ENCODE measurements at regions not wholly inside any gene's neighbourhood (a gene's known extent, or its start where the extent isn't known, plus 50 kb on each side); places are given as distances from the start of the nearest gene placed in this dataset.

DNA sequence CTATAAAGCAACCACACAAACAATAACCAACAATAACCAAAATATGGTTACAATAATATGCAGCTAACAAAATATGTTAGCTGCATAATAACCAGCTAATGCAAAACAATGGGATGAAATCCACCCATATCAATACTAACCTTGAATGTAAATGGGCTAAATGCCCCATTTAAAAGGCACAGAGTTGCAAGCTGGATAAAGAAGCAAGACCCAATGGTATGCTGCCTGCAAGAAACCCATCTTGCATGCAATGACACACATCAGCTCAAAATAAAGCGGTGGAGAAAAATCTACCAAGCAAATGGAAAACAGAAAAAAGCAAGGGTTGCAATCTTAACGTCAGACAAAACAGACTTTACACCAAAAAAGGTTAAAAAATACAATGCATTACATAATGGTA lies 316.5 kb upstream of the NR5A2 start:
- Histone ChIP-seq H3K27me3 (replicated peaks; ENCODE audit: control insufficient read depth, insufficient read depth, low read length) (no peaks in the 10 kb centered on the region), H3K4me1 (no peaks in the 10 kb centered on the region), H3K9me3 (peaks cover 10% of the 10 kb centered on the region; the same call in 1 of the 2 replicates), H3K4me3 (ENCODE audit: low read depth, low read length) (no peak overlapping the region), H3K36me3 (ENCODE audit: control insufficient read depth, insufficient read depth, low read length) (no peaks in the 10 kb centered on the region)
- no peak for DNase-seq
- Mint-ChIP-seq H3K4me3 (ENCODE audit: unreplicated experiment) (no peak overlapping the region), H3K27me3 (ENCODE audit: insufficient read depth, unreplicated experiment) (no peaks in the 10 kb centered on the region), H3K9me3 (ENCODE audit: unreplicated experiment) (peaks cover 11% of the 10 kb centered on the region), H3K36me3 (ENCODE audit: insufficient read depth, unreplicated experiment) (no peaks in the 10 kb centered on the region), H3K27ac (ENCODE audit: unreplicated experiment) (no peak overlapping the region), H3K4me1 (ENCODE audit: low read depth, unreplicated experiment) (no peaks in the 10 kb centered on the region)
- ChIA-PET POLR2A (no interaction called here), CTCF (no interaction called here)
- intact Hi-C loops (cut with micrococcal nuclease; ENCODE audit: unreplicated experiment): no loop called here
- BruUV-seq (replicated peaks): no TSS peak
- TF ChIP-seq, protein P1, sequence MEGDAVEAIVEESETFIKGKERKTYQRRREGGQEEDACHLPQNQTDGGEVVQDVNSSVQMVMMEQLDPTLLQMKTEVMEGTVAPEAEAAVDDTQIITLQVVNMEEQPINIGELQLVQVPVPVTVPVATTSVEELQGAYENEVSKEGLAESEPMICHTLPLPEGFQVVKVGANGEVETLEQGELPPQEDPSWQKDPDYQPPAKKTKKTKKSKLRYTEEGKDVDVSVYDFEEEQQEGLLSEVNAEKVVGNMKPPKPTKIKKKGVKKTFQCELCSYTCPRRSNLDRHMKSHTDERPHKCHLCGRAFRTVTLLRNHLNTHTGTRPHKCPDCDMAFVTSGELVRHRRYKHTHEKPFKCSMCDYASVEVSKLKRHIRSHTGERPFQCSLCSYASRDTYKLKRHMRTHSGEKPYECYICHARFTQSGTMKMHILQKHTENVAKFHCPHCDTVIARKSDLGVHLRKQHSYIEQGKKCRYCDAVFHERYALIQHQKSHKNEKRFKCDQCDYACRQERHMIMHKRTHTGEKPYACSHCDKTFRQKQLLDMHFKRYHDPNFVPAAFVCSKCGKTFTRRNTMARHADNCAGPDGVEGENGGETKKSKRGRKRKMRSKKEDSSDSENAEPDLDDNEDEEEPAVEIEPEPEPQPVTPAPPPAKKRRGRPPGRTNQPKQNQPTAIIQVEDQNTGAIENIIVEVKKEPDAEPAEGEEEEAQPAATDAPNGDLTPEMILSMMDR (IDR thresholded peaks at IDR 0.05; ENCODE audit: insufficient read depth in 1 of 2, low read depth in 1 of 2, low read length in 1 of 2, severe bottlenecking in 1 of 2, unreplicated experiment in 1 of 2): no peak

DNA sequence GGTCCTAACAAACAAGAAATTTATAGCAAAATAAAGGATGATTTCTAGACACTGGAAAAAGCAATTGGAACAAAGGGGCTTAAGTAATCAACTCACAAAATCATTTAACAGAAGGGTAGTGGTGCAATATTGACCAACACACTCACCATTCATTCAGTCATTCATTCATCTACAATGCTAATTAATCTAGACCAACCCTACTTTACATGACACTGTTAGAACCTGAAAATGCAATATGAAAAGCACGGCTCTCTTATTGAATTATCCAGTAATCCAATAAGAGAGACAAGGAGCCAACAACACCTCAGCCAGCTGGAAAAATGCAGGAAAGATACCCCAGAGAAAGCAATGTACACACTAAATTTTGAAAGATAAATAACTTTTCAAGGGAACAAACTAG lies 310.8 kb upstream of the NR5A2 start:
- CTCF ChIA-PET: no interaction called here
- Mint-ChIP-seq H3K4me3 (ENCODE audit: unreplicated experiment) (no peak overlapping the region), H3K27ac (ENCODE audit: unreplicated experiment) (no peak overlapping the region), H3K4me1 (ENCODE audit: low read depth, unreplicated experiment) (no peaks in the 10 kb centered on the region), H3K36me3 (ENCODE audit: insufficient read depth, unreplicated experiment) (no peaks in the 10 kb centered on the region), H3K9me3 (ENCODE audit: unreplicated experiment) (peaks cover 3% of the 10 kb centered on the region), H3K27me3 (ENCODE audit: insufficient read depth, unreplicated experiment) (peaks cover 5% of the 10 kb centered on the region)
- POLR2A ChIA-PET: no interaction called here
- H3K4me1 ChIP-seq: no peaks in the 10 kb centered on the region
- H3K9me3 ChIP-seq: peaks cover under 1% of the 10 kb centered on the region; the same call in 1 of the 2 replicates
- intact Hi-C loops (cut with micrococcal nuclease; ENCODE audit: unreplicated experiment): no loop called here
- H3K27me3 ChIP-seq (replicated peaks; ENCODE audit: control insufficient read depth, insufficient read depth, low read length): no peaks in the 10 kb centered on the region
- H3K36me3 ChIP-seq (ENCODE audit: control insufficient read depth, insufficient read depth, low read length): no peaks in the 10 kb centered on the region
- DNase-seq: no peak
- H3K4me3 ChIP-seq (ENCODE audit: low read depth, low read length): no peak overlapping the region
- TF ChIP-seq, protein P1 (IDR thresholded peaks at IDR 0.05; ENCODE audit: insufficient read depth in 1 of 2, low read depth in 1 of 2, low read length in 1 of 2, severe bottlenecking in 1 of 2, unreplicated experiment in 1 of 2): no peak
- BruUV-seq (replicated peaks): no TSS peak

DNA sequence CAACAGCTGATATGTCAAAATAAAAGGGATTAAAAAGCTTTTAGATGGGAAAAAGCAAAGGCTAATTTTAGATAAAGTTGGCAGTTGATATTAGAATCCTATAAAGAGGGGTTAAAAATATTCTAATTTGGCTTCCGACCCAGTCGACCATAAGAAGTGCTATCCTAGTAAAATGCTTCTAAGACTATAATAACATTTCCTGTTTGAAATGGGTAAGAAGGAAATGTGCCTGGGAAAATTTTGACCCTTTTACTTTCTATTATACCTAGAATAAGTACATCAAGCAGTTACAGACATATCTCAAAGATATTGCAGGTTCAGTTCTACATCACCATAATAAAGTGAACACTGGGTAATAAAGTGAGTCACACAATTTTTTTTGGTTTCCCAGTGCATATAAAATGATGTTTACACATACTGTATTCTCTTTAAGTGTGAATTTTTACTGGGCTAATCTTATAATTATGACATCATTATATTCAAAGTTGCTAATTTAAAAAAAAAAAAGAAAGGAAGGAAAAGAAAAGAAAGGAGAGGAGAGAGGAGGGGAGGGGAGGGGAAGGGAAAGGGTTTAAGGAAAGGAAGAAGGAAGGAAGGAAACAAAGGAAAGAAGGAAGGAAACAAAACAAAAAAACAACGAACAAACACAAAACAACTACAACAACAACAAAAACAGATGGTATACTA lies 308.2 kb upstream of the NR5A2 start:
- Mint-ChIP-seq H3K36me3 (ENCODE audit: insufficient read depth, unreplicated experiment) (no peaks in the 10 kb centered on the region), H3K4me3 (ENCODE audit: unreplicated experiment) (no peak overlapping the region), H3K9me3 (ENCODE audit: unreplicated experiment) (no peaks in the 10 kb centered on the region), H3K27me3 (ENCODE audit: insufficient read depth, unreplicated experiment) (peaks cover 5% of the 10 kb centered on the region), H3K4me1 (ENCODE audit: low read depth, unreplicated experiment) (no peaks in the 10 kb centered on the region), H3K27ac (ENCODE audit: unreplicated experiment) (no peak overlapping the region)
- no TSS peak for BruUV-seq (replicated peaks)
- intact Hi-C loops (cut with micrococcal nuclease; ENCODE audit: unreplicated experiment): no loop called here
- POLR2A ChIA-PET: no interaction called here
- CTCF ChIA-PET: no interaction called here
- TF ChIP-seq, protein P1 (IDR thresholded peaks at IDR 0.05; ENCODE audit: insufficient read depth in 1 of 2, low read depth in 1 of 2, low read length in 1 of 2, severe bottlenecking in 1 of 2, unreplicated experiment in 1 of 2): no peak
- Histone ChIP-seq H3K36me3 (ENCODE audit: control insufficient read depth, insufficient read depth, low read length) (no peaks in the 10 kb centered on the region), H3K4me1 (no peaks in the 10 kb centered on the region), H3K27me3 (replicated peaks; ENCODE audit: control insufficient read depth, insufficient read depth, low read length) (no peaks in the 10 kb centered on the region), H3K9me3 (no peaks in the 10 kb centered on the region), H3K4me3 (ENCODE audit: low read depth, low read length) (no peak overlapping the region)
- no peak for DNase-seq

Data from Caco-2 (cell line).